AG04449 (cell line): ENCODE measurements at regions not wholly inside any gene's neighbourhood (a gene's known extent, or its start where the extent isn't known, plus 50 kb on each side); places are given as distances from the start of the nearest gene placed in this dataset.
"Not testable (repeated sequence)": the region's sequence is repeated elsewhere in the genome, so short reads cannot be mapped to it uniquely, and the experiment has no call there.

Experiments used
- CTCF ChIA-PET: fragments of 350-600 bp; formaldehyde crosslinking; extraction: SDS; loops from one replicate; lab custom pipeline; 2021; ENCODE audit warnings: antibody characterized with exemption; lab: Yijun Ruan, JAX
- POLR2A ChIA-PET: fragments of 400-600, 350-600 bp; formaldehyde crosslinking; extraction: SDS; loops from one replicate; lab custom pipeline; 2020; ENCODE audit warnings: antibody characterized with exemption, inconsistent platforms; lab: Yijun Ruan, JAX
- DNase-seq: peaks from one replicate; pipeline ENCODE4 v3.0.0-alpha.2; 2010; ENCODE audit warnings: low read depth, low spot score
- H3K4me3 ChIP-seq: 2 replicates; pipeline ENCODE4 v1.5.1; 2011; ENCODE audit warnings: low read depth, mild to moderate bottlenecking, control low read depth, low read length

DNA sequence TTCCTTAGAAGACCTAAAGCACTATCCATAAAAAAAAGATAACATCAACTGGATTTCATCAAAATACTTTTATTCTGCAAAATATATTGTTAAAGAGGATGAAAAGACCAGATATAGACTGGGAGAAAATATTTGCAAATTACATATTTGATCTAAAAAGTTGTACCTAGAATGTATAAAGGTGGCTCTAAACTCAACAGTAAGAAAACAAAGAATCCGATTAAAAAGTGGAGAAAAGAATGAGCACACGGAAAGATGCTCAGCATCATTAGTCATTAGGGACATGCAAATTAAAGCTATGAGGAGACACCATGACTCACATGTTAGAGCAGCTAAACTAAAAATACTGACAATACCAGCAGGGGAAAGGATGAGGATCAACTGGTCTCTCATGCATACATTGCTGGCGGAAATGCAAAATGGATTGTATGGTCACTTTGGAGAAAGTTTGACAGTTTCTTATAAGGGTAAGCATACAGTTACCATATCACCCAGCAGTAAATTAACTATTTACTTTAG, 298.4 kb upstream of the PLGLB2 start:
- DNase-seq, CTCF ChIA-PET, H3K4me3 ChIP-seq, POLR2A ChIA-PET: not testable (repeated sequence)

- POLR2A ChIA-PET, H3K4me3 ChIP-seq: not testable (repeated sequence)
Measured at GRCh38 chr2:87452193-87452592, 295.7 kb upstream of the PLGLB2 start.

DNA sequence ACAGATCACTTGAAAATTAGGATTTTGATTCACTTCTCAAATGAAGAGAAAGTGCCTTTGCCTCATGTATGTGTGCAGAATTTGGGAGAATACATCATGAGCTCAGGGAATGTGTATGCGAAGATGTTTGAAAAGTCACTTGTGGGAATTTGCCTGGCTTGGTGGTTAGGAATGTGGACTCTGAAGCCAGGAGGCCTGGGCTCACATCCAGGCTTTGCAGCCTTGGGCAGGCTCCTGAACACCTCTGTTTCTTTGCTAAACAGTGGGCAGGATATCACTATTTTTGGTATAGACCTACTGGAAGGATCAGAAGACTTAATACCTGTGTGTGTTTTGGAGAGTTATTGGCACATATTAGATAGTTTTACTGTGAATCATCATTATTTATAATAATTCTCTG, 295.0 kb upstream of the PLGLB2 start:
- peak; percentile 53 for DNase-seq
- H3K4me3 ChIP-seq, CTCF ChIA-PET, POLR2A ChIA-PET: not testable (repeated sequence)

More at GRCh38 chr2:87452193-87452592, 295.7 kb upstream of the PLGLB2 start:
- DNase-seq, CTCF ChIA-PET: not testable (repeated sequence)

DNA sequence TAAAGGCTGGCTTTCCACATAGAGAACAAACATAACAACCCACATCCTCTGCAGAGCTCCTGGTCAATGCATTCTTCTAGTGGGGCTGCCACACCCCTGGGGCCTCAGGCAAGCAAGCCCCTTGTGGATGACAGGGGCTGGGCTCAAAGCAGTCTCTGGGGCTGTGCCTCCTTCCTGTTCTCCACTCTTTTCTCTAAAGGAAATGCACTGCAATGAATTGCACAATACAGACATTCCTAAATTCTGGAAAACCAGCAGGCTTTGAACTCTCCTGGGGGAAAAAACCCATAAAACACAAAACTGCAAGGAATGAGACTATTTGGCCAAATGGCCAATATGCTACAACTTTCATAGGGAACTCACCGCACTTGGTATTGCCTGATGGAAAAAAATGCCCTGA, 293.9 kb upstream of the PLGLB2 start:
- H3K4me3 ChIP-seq, DNase-seq, CTCF ChIA-PET, POLR2A ChIA-PET: not testable (repeated sequence)

DNA sequence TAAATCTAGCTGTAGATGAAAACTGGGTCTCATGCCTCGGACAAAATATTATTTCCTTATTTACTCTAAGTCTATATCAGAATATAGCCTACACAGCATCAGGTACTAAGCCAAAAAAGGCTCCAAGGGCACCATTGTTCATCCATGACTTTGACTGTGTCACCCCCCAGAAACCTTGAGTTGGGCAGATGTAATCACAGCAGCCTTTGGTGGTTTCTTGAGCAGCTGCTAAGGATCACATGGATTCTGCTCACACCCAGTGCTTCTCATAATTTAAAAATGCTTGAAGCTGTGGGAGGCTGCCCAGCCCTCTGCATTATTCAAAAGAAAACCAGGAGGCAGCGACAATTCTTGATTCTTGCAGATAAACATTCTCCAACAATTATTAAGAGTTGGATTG, 293.5 kb upstream of the PLGLB2 start:
- H3K4me3 ChIP-seq, POLR2A ChIA-PET, DNase-seq, CTCF ChIA-PET: not testable (repeated sequence)

GRCh38 chr2:87455209-87455853, 292.6 kb upstream of the PLGLB2 start:
- CTCF ChIA-PET, POLR2A ChIA-PET, DNase-seq: not testable (repeated sequence)
- peak overlapping the region; percentile 57 for H3K4me3 ChIP-seq

GRCh38 chr2:87455854-87456249, 292.0 kb upstream of the PLGLB2 start:
- H3K4me3 ChIP-seq = peak overlapping the region; percentile 57
- DNase-seq, CTCF ChIA-PET, POLR2A ChIA-PET: not testable (repeated sequence)

DNA sequence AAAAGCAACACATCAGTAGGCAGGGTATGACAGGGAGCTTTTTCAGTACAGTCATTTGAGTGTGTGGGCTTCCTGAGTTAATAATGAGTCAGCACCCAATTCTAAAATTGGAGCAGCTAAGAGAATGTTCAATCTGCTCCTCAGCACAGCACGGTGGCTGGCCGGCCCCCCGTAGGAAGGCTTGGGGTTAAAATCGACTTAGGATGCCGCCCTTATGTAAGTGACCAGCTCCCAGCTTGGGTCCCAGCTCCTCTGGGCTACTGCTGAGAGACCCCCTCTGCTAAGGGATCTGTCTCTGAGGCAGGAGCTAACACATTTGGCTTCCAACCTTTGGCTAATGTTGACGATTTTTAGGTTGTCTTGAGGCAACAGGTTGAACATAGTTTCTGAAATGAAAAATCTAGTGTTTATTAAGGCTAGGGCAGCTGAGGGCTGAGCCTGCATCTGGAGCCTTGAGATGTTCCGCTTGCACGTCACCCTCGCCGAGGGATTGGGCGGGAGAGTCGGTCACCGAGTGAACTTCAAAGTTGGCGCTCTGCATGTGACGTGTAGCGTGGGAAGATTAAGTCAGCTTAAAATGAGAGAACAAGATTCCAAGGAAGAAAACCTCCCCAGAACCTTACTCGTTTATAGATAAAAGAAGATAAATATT, 291.3 kb upstream of the PLGLB2 start:
- CTCF ChIA-PET, DNase-seq, POLR2A ChIA-PET: not testable (repeated sequence)
- H3K4me3 ChIP-seq = peak overlapping the region; percentile 61

DNA sequence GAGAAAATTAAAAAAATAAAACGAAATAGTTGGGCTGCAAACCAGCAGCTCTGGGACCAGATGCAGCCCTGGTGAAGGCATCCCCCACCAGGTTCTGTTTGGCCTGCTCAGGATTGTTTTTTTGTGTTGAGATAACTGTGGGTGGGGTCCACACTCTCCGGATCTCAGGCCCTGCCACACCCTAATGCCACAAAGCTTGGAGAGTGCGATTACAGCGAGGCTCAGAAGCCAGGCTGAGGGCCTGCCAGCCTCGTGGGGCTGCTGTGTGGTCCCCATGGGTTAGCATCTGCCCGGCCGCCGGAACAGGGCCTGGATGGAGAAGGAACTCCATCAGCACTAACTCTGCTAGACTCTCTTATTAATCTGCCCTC, 290.8 kb upstream of the PLGLB2 start:
- DNase-seq, CTCF ChIA-PET, POLR2A ChIA-PET: not testable (repeated sequence)
- H3K4me3 ChIP-seq = peak overlapping the region; percentile 42

GRCh38 chr2:87458938-87459337, 288.9 kb upstream of the PLGLB2 start:
- CTCF ChIA-PET, H3K4me3 ChIP-seq, POLR2A ChIA-PET, DNase-seq: not testable (repeated sequence)

- POLR2A ChIA-PET, CTCF ChIA-PET, H3K4me3 ChIP-seq, DNase-seq: not testable (repeated sequence)
Measured at GRCh38 chr2:87460104-87460503, 287.8 kb upstream of the PLGLB2 start.

- H3K4me3 ChIP-seq, POLR2A ChIA-PET, DNase-seq, CTCF ChIA-PET: not testable (repeated sequence)
Measured at GRCh38 chr2:87460662-87461061, 287.2 kb upstream of the PLGLB2 start.

DNA sequence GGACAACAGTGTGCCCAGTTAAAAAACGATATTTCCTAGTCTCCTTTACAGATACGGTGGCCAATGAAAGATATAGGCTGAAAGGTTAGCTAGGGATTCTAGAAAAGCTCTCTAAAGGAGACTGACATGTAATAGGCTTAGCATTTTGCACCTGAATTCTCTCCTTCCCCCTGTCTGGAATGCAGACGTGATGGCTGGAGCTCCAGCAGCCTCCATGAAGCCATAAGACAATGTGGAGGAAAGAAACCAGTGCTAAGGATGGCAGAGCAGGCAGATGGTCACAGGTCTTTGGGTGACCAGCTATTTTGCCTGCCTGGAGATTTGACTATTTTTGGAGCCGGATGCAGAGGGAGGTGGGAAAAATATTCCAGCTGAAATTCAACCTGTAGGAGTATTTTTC, 286.2 kb upstream of the PLGLB2 start:
- POLR2A ChIA-PET, H3K4me3 ChIP-seq, DNase-seq, CTCF ChIA-PET: not testable (repeated sequence)

DNA sequence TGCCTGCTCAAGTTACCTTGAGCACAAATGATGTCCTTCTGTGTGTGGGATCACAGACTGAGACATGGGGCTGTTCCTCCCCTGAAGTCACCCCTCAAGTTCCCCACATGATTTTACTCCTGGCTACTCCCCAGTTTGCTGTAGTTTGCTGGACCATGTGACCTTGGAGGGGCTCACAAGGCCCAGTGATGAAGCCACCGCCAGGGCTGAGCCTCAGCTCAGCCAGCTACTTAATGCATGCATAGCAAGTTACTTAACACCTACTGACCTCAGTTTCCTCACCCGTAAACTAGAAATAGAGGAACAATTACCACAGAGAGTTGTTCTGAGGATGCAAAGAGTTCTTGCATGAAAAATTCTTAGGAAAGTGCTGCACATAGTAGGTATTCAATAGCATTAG, 283.7 kb upstream of the PLGLB2 start:
- POLR2A ChIA-PET, CTCF ChIA-PET, DNase-seq, H3K4me3 ChIP-seq: not testable (repeated sequence)

DNA sequence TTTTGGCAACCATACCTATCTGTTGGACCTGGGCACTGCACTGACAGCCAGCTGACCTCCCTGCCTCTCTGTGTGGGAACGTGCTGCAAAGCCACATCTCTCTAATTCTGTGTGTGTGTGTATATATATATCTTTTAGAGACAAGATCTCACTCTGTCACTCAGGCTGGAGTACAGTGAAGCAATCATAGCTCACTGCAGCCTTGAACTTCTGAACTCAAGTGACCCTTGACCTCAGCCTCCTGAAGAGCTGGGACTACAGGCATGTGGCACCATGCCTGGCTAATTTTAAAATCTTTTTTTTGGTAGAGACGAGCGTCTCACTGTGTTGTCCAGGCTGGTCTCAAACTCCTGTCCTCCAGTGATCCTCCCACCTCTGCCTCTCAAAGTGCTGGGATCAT, 282.2 kb upstream of the PLGLB2 start:
- CTCF ChIA-PET, H3K4me3 ChIP-seq, DNase-seq, POLR2A ChIA-PET: not testable (repeated sequence)

DNA sequence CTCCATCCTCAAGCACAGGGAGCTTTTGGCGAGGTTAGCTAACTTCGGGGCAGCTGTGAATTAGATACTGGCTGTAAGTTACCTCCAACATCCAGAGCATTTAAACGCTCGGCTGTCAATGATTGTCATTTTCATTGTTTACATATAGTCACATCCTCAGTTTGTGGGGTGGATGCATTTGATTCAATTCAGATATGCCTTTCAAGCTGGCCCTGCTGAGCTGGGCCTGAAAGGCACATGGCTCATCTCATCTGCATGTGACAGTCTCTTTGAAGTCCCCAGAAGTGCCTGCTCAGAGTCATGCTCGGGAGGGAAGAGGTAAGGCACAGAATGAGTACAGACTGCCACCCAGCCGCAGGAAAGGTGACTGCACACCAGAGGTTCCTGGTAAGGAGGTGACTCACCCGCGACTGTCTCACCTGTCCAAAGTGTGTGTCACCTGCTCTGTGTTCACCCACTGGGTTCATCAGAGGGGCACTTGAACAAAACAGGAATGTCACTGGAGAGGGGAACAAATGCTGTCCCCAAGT, 281.2 kb upstream of the PLGLB2 start:
- CTCF ChIA-PET, DNase-seq, H3K4me3 ChIP-seq, POLR2A ChIA-PET: not testable (repeated sequence)

GRCh38 chr2:87468429-87468981, 279.4 kb upstream of the PLGLB2 start:
- DNase-seq, H3K4me3 ChIP-seq, CTCF ChIA-PET, POLR2A ChIA-PET: not testable (repeated sequence)
